HepG2 (cell line): ENCODE measurements at regions not wholly inside any gene's neighbourhood (a gene's known extent, or its start where the extent isn't known, plus 50 kb on each side); places are given as distances from the start of the nearest gene placed in this dataset.

Source experiments
- ATAC-seq: fragments of 200-7000 bp; cut with Tn5 transposase; 3 replicates; pipeline ENCODE4 v1.9.1; 2020; ENCODE audit warnings: mild to moderate bottlenecking, moderate library complexity
- BruUV-seq: library from RNA; stranded (reverse); fragments of 400-500 nt; replicated peaks from 2 replicates; lab custom pipeline; 2021; lab: Mats Ljungman, UMichigan
- CTCF ChIA-PET: fragments of 300-600 bp; formaldehyde crosslinking; extraction: SDS; loops from one replicate; lab custom pipeline; 2021; ENCODE audit warnings: low total read pairs, inconsistent platforms, low intra/inter-chr PET ratio; lab: Yijun Ruan, JAX
- POLR2A ChIA-PET: fragments of 350-600 bp; sonication (Branson Sonifier 250); formaldehyde crosslinking; loops from one replicate; lab custom pipeline; 2020; ENCODE audit warnings: antibody characterized with exemption, inconsistent platforms; lab: Yijun Ruan, JAX
- DNase-seq: peaks from one replicate; pipeline ENCODE4 v3.0.0-alpha.2; 2015; ENCODE audit warnings: low spot score
- FAIRE-seq: peaks from 3 replicates; lab custom pipeline; 2011; peaks lifted over from hg19 to GRCh38; lab: Jason Lieb, UNC
- H2AFZ ChIP-seq: one replicate; pipeline ENCODE4 v1.6.1; 2011; ENCODE audit warnings: low read length, inconsistent platforms
- H3K27ac ChIP-seq: fragments of 300-600 bp; 3 replicates; pipeline ENCODE4 v1.8.0; 2011; ENCODE audit warnings: mixed run types, mild to moderate bottlenecking, mixed read lengths, low read length, inconsistent platforms; ENCODE audit not compliant: insufficient read depth; ENCODE audit errors: extremely low read length
- H3K27me3 ChIP-seq, 2 experiments: fragments of 200-600 bp in 1 of 2; 2 replicates in 1 of 2; 3 replicates in 1 of 2; pipeline versions ENCODE4 v1.6.0 to v1.8.0; 2011; ENCODE audit warnings: low read length in 2 of 2, mild to moderate bottlenecking in 2 of 2, moderate library complexity in 2 of 2, inconsistent platforms in 1 of 2; ENCODE audit not compliant: insufficient read depth in 2 of 2, control insufficient read depth in 1 of 2
- H3K36me3 ChIP-seq, 2 experiments: fragments of 200-600 bp in 1 of 2; replicated peaks in 1 of 2; 2 replicates in 1 of 2; 3 replicates in 1 of 2; pipeline versions ENCODE4 v1.5.1 to v1.8.0; 2011; ENCODE audit warnings: low read length in 2 of 2, inconsistent platforms in 1 of 2; ENCODE audit not compliant: insufficient read depth in 2 of 2, control insufficient read depth in 1 of 2
- H3K4me1 ChIP-seq: 2 replicates; pipeline ENCODE4 v1.5.1; 2012; ENCODE audit warnings: low read length, inconsistent platforms; ENCODE audit not compliant: insufficient read depth
- H3K4me2 ChIP-seq: 2 replicates; pipeline ENCODE4 v1.6.0; 2011; ENCODE audit warnings: low read depth, low read length, inconsistent platforms
- H3K4me3 ChIP-seq, 3 experiments: fragments of 200-600 bp in 1 of 3; sonication (generic), shearing (Covaris generic) in 1 of 3; replicated peaks in 1 of 3; 2 replicates each; pipeline ENCODE4 v1.5.1; 2011 to 2016; ENCODE audit warnings: low read length in 3 of 3, inconsistent platforms in 2 of 3, low read depth in 2 of 3, mild to moderate bottlenecking in 2 of 3, control low read depth in 1 of 3, mixed read lengths in 1 of 3; ENCODE audit not compliant: insufficient read depth in 1 of 3
- H3K79me2 ChIP-seq: one replicate; pipeline ENCODE4 v1.6.1; 2011; ENCODE audit warnings: low read length, inconsistent platforms; ENCODE audit not compliant: insufficient read depth
- H3K9ac ChIP-seq: 2 replicates; pipeline ENCODE4 v1.6.0; 2011; ENCODE audit warnings: mild to moderate bottlenecking, low read depth, low read length, inconsistent platforms; ENCODE audit not compliant: insufficient read depth
- H3K9me3 ChIP-seq: 2 replicates; pipeline ENCODE4 v1.5.1; 2012; ENCODE audit warnings: mild to moderate bottlenecking, low read length
- H4K20me1 ChIP-seq: 2 replicates; pipeline ENCODE4 v1.6.0; 2011; ENCODE audit warnings: inconsistent platforms, mild to moderate bottlenecking, low read length, moderate library complexity; ENCODE audit not compliant: insufficient read depth
- E2F1 ChIP-seq: sonication (generic); formaldehyde crosslinking; IDR thresholded peaks from 2 replicates; pipeline ENCODE4 v1.5.0; 2020; ENCODE audit warnings: missing genetic modification reagents
- EED ChIP-seq: sonication (generic); formaldehyde crosslinking; IDR thresholded peaks from 2 replicates; pipeline ENCODE4 v1.5.0; 2020; ENCODE audit warnings: mild to moderate bottlenecking, missing genetic modification reagents
- ELF3 ChIP-seq: IDR thresholded peaks from 2 replicates; pipeline ENCODE4 v1.6.1; 2016; ENCODE audit warnings: missing genetic modification reagents, missing compliant biosample characterization
- FOXK2 ChIP-seq: fragments of 450-650 bp; IDR thresholded peaks from 2 replicates; pipeline ENCODE4 v1.6.1; 2016
- MAFK ChIP-seq, 2 experiments: IDR thresholded peaks in 1 of 2; conservative IDR thresholded peaks in 1 of 2; 2 replicates each; pipeline ENCODE4 v1.6.1; 2011; ENCODE audit warnings: improper control_type of control experiment in 2 of 2, low read length in 2 of 2
- MYNN ChIP-seq: sonication (generic); formaldehyde crosslinking; IDR thresholded peaks from 2 replicates; pipeline ENCODE4 v1.4.0; 2020; ENCODE audit warnings: mild to moderate bottlenecking, low read depth, missing genetic modification reagents
- NR1H2 ChIP-seq: sonication (generic); formaldehyde crosslinking; IDR thresholded peaks from 2 replicates; pipeline ENCODE4 v1.8.1; 2022; ENCODE audit warnings: low read depth, missing genetic modification reagents, borderline replicate concordance
- NR2F2 ChIP-seq: IDR thresholded peaks from 2 replicates; pipeline ENCODE4 v1.6.1; 2012; ENCODE audit warnings: low read depth, inconsistent platforms, borderline replicate concordance
- TAF1 ChIP-seq: sonication (generic); formaldehyde crosslinking; IDR thresholded peaks from 2 replicates; pipeline ENCODE4 v1.4.0; 2020; ENCODE audit warnings: missing genetic modification reagents
- TMF1 ChIP-seq: sonication (generic); formaldehyde crosslinking; IDR thresholded peaks from 2 replicates; pipeline ENCODE4 v1.8.1; 2022; ENCODE audit warnings: low read depth, missing genetic modification reagents
- ZBTB14 ChIP-seq: sonication (generic); formaldehyde crosslinking; IDR thresholded peaks from 2 replicates; pipeline ENCODE4 v1.4.0; 2020; ENCODE audit warnings: missing genetic modification reagents
- ZBTB49 ChIP-seq: sonication (generic); formaldehyde crosslinking; IDR thresholded peaks from 2 replicates; pipeline ENCODE4 v1.4.0; 2020; ENCODE audit warnings: missing genetic modification reagents, borderline replicate concordance
- ZFAT ChIP-seq: sonication (generic); formaldehyde crosslinking; conservative IDR thresholded peaks from 2 replicates; pipeline ENCODE4 v1.8.1; 2023; ENCODE audit warnings: missing genetic modification reagents, inconsistent platforms
- ZNF350 ChIP-seq: sonication (generic); formaldehyde crosslinking; IDR thresholded peaks from 2 replicates; pipeline ENCODE4 v1.4.0; 2020; ENCODE audit warnings: mild to moderate bottlenecking, low read depth, missing genetic modification reagents, borderline replicate concordance
- ZNF549 ChIP-seq: sonication (generic); formaldehyde crosslinking; IDR thresholded peaks from 2 replicates; pipeline ENCODE4 v1.5.0; 2020; ENCODE audit warnings: missing genetic modification reagents
- ZNF75D ChIP-seq: sonication (generic); formaldehyde crosslinking; IDR thresholded peaks from 2 replicates; pipeline ENCODE4 v1.8.1; 2023; ENCODE audit warnings: missing genetic modification reagents, mild to moderate bottlenecking, borderline replicate concordance
- ZSCAN21 ChIP-seq: sonication (generic); formaldehyde crosslinking; IDR thresholded peaks from 2 replicates; pipeline ENCODE4 v1.8.0; 2022; ENCODE audit warnings: mild to moderate bottlenecking, missing genetic modification reagents, moderate library complexity, borderline replicate concordance
- WGBS: methylation state at CpG from one replicate; pipeline ENCODE4 v1.1.6; 2017; ENCODE audit warnings: low lambda C conversion rate; 5-methylcytosine and 5-hydroxymethylcytosine counted together
- in situ Hi-C: cut with HindIII; loops from 2 replicates; pipeline ENCODE4 v1.10.0; 2017; ENCODE audit warnings: low pct_unique_long_range_greater_than_20kb; ENCODE audit not compliant: extremely low pct_ligation_motif_present
- intact Hi-C: fragments of 100-400 bp; cut with micrococcal nuclease; formaldehyde crosslinking; loops from one replicate; pipeline ENCODE4 v1.10.0; 2022; ENCODE audit not compliant: unreplicated experiment
- TF ChIP-seq, protein P1 (sequence below): sonication (generic); formaldehyde crosslinking; IDR thresholded peaks from 2 replicates; pipeline ENCODE4 v1.5.1; 2020; ENCODE audit warnings: mild to moderate bottlenecking, missing genetic modification reagents

- Histone ChIP-seq H3K4me1 (no peaks in the 10 kb centered on the region), H3K79me2 (no peaks in the 10 kb centered on the region), H4K20me1 (no peaks in the 10 kb centered on the region), H3K36me3 (no peaks in the 10 kb centered on the region), H3K4me2 (no peak overlapping the region), H3K9ac (no peak overlapping the region), H2AFZ (no peak overlapping the region), H3K27ac (no peak overlapping the region), H3K27me3 (no peaks in the 10 kb centered on the region), H3K9me3 (no peaks in the 10 kb centered on the region), H3K4me3 (no peak overlapping the region)
- TF ChIP-seq ZBTB14: no peak
- no peak for TF ChIP-seq NR2F2
- no peak for TF ChIP-seq ZSCAN21 (CRISPR knock-in tag)
- no peak for TF ChIP-seq MAFK (conservative IDR thresholded peaks at IDR 0.05 in 1 of 2, IDR thresholded peaks at IDR 0.05 in 1 of 2; ENCODE audit: low read length in 2 of 2)
- no peak for TF ChIP-seq ZFAT
- no peak for TF ChIP-seq NR1H2 (CRISPR knock-in tag)
- no peak for TF ChIP-seq ZNF549 (CRISPR knock-in tag)
- TF ChIP-seq EED (CRISPR knock-in tag): no peak
- no peak for TF ChIP-seq E2F1
- TF ChIP-seq, protein P1, sequence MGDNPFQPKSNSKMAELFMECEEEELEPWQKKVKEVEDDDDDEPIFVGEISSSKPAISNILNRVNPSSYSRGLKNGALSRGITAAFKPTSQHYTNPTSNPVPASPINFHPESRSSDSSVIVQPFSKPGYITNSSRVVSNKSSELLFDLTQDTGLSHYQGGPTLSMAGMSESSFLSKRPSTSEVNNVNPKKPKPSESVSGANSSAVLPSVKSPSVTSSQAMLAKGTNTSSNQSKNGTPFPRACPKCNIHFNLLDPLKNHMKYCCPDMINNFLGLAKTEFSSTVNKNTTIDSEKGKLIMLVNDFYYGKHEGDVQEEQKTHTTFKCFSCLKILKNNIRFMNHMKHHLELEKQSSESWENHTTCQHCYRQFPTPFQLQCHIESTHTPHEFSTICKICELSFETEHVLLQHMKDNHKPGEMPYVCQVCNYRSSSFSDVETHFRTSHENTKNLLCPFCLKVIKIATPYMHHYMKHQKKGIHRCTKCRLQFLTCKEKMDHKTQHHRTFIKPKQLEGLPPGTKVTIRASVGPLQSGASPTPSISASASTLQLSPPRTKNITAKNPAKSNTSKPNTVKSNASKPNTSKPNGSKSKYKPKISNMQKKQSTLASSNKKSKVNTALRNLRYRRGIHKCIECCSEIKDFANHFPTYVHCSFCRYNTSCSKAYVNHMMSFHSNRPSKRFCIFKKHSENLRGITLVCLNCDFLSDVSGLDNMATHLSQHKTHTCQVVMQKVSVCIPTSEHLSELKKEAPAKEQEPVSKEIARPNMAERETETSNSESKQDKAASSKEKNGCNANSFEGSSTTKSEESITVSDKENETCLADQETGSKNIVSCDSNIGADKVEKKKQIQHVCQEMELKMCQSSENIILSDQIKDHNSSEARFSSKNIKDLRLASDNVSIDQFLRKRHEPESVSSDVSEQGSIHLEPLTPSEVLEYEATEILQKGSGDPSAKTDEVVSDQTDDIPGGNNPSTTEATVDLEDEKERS: no peak
- no peak for TF ChIP-seq ZBTB49 (CRISPR knock-in tag)
- no peak for TF ChIP-seq TAF1 (CRISPR knock-in tag)
- no peak for TF ChIP-seq ZNF350
- no peak for TF ChIP-seq TMF1 (CRISPR knock-in tag)
- TF ChIP-seq MYNN (CRISPR knock-in tag): no peak
- TF ChIP-seq ELF3: no peak
- no peak for TF ChIP-seq FOXK2
- TF ChIP-seq ZNF75D (CRISPR knock-in tag): no peak
- FAIRE-seq: no peak
- BruUV-seq: no TSS peak
- no peak for DNase-seq
- in situ Hi-C loops: no loop called here
- POLR2A ChIA-PET: no interaction called here
- no peak for ATAC-seq
- 0% methylated on average over 2 of the region's 2 CpGs for WGBS
- CTCF ChIA-PET: no interaction called here
- intact Hi-C loops: no loop called here
Measured at GRCh38 chr3:29168081-29168480, 112.8 kb upstream of the RBMS3 start.
